Neural cell (in vitro differentiated cells): ENCODE measurements at regions not wholly inside any gene's neighbourhood (a gene's known extent, or its start where the extent isn't known, plus 50 kb on each side); places are given as distances from the start of the nearest gene placed in this dataset.

ENCODE experiments used
- H2AFZ ChIP-seq: fragments of 200-600, 300-800 bp; sonication (generic), shearing (Covaris generic); 2 replicates; pipeline ENCODE4 v1.6.0; 2014; ENCODE audit warnings: low read depth, mild to moderate bottlenecking, antibody characterized with exemption, low read length, moderate library complexity
- H3F3A ChIP-seq: fragments of 200-600 bp; shearing (Covaris generic); 2 replicates; pipeline ENCODE4 v1.6.1; 2016; ENCODE audit warnings: mild to moderate bottlenecking, moderate library complexity, mixed read lengths, antibody characterized with exemption, low read length; ENCODE audit not compliant: insufficient read depth, poor library complexity, severe bottlenecking
- H3K27ac ChIP-seq: fragments of 200-600, 300-800 bp; sonication (generic), shearing (Covaris generic); 2 replicates; pipeline ENCODE4 v1.5.1; 2014; ENCODE audit warnings: mild to moderate bottlenecking, low read length, moderate library complexity
- H3K27me3 ChIP-seq: fragments of 300-800, 200-600 bp; sonication (generic), shearing (Covaris generic); 2 replicates; pipeline ENCODE4 v1.6.0; 2014; ENCODE audit warnings: mild to moderate bottlenecking, low read depth, low read length, moderate library complexity; ENCODE audit not compliant: insufficient read depth
- H3K36me3 ChIP-seq: fragments of 300-800, 200-600 bp; sonication (generic), shearing (Covaris generic); 2 replicates; pipeline ENCODE4 v1.5.1; 2014; ENCODE audit warnings: mild to moderate bottlenecking, antibody characterized with exemption, low read length, moderate library complexity; ENCODE audit not compliant: insufficient read depth
- H3K4me2 ChIP-seq: fragments of 300-800, 200-600 bp; sonication (generic), shearing (Covaris generic); 2 replicates; pipeline ENCODE4 v1.6.0; 2014; ENCODE audit warnings: mild to moderate bottlenecking, low read length
- H3K4me3 ChIP-seq: fragments of 300-800, 200-600 bp; sonication (generic), shearing (Covaris generic); 2 replicates; pipeline ENCODE4 v1.5.1; 2014; ENCODE audit warnings: mild to moderate bottlenecking, low read length, moderate library complexity
- H3K79me2 ChIP-seq: fragments of 200-600 bp; shearing (Covaris generic); replicated peaks from 2 replicates; pipeline ENCODE4 v1.6.0; 2014; ENCODE audit warnings: mild to moderate bottlenecking, low read length, moderate library complexity; ENCODE audit not compliant: insufficient read depth
- H3K9ac ChIP-seq: fragments of 300-800, 200-600 bp; sonication (generic), shearing (Covaris generic); 2 replicates; pipeline ENCODE4 v1.6.1; 2016; ENCODE audit warnings: mild to moderate bottlenecking, low read length, mixed read lengths
- H3K9me2 ChIP-seq: fragments of 200-600 bp; shearing (Covaris generic); 2 replicates; pipeline ENCODE4 v1.6.1; 2016; ENCODE audit warnings: mild to moderate bottlenecking, low read length, mixed read lengths; ENCODE audit not compliant: insufficient read depth
- H3K9me3 ChIP-seq: fragments of 200-600, 300-800 bp; sonication (generic), shearing (Covaris generic); 2 replicates; pipeline ENCODE4 v1.6.1; 2016; ENCODE audit warnings: mild to moderate bottlenecking, mixed run types, low read length, moderate library complexity, mixed read lengths
- H4K20me1 ChIP-seq: fragments of 200-600 bp; shearing (Covaris generic); 2 replicates; pipeline ENCODE4 v1.6.1; 2016; ENCODE audit warnings: mild to moderate bottlenecking, mixed run types; ENCODE audit not compliant: insufficient read depth
- EP300 ChIP-seq: fragments of 450-650 bp; conservative IDR thresholded peaks from 2 replicates; pipeline ENCODE4 v1.6.1; 2014; ENCODE audit warnings: antibody characterized with exemption, mild to moderate bottlenecking, moderate library complexity; ENCODE audit not compliant: poor library complexity, severe bottlenecking
- EZH2 ChIP-seq: fragments of 200-600, 300-800 bp; shearing (Covaris generic), sonication (generic); IDR thresholded peaks from 2 replicates; pipeline ENCODE4 v1.6.1; 2014; ENCODE audit warnings: antibody characterized with exemption, low read length, borderline replicate concordance, mild to moderate bottlenecking; ENCODE audit not compliant: insufficient read depth, poor library complexity, severe bottlenecking
- MXI1 ChIP-seq: fragments of 450-650 bp; conservative IDR thresholded peaks from 2 replicates; pipeline ENCODE4 v1.6.1; 2014; ENCODE audit warnings: antibody characterized with exemption, mild to moderate bottlenecking; ENCODE audit not compliant: poor library complexity, severe bottlenecking
- POLR2AphosphoS5 ChIP-seq: IDR thresholded peaks from 2 replicates; pipeline ENCODE4 v1.6.1; 2012
- RAD21 ChIP-seq: fragments of 450-650 bp; conservative IDR thresholded peaks from 2 replicates; pipeline ENCODE4 v1.6.1; 2014; ENCODE audit warnings: antibody characterized with exemption, mild to moderate bottlenecking, moderate library complexity
- SMC3 ChIP-seq: fragments of 450-650 bp; conservative IDR thresholded peaks from 2 replicates; pipeline ENCODE4 v1.6.1; 2014; ENCODE audit warnings: antibody characterized with exemption, mild to moderate bottlenecking, moderate library complexity; ENCODE audit not compliant: poor library complexity
- TAF1 ChIP-seq: IDR thresholded peaks from 2 replicates; pipeline ENCODE4 v1.6.1; 2012; ENCODE audit warnings: low read depth
- TF ChIP-seq, protein P1 (sequence below): IDR thresholded peaks from 2 replicates; pipeline ENCODE4 v1.6.1; 2012; ENCODE audit warnings: borderline replicate concordance
- TF ChIP-seq, protein P2 (sequence below): fragments of 450-650 bp; IDR thresholded peaks from 2 replicates; pipeline ENCODE4 v1.5.1; 2014; ENCODE audit warnings: antibody characterized with exemption, mild to moderate bottlenecking, moderate library complexity; ENCODE audit not compliant: poor library complexity, severe bottlenecking

DNA sequence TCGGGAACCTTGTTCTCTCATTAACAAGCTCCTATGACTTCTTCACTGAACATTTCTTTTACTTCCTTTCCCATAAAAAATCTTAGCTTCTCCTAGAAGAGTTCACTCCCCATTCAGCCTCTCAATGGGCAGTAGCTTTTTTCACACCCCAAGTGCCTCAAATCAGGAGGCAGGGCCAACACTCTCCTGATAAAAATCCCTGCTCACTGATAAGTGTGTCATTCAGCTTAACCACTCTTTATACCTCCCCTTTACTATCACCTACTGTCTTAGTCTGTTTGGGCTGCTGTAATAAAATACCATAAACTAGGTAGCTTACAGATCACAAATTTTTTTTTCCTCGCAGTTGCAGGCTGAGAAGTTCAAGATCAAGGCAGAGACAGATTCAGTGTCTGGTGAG, 400.4 kb downstream of the WDR72 start:
- H3K9me3 ChIP-seq, result no peaks in the 10 kb centered on the region
- no peak overlapping the region for H3K27ac ChIP-seq
- no peak for TF ChIP-seq SMC3
- H3K4me3 ChIP-seq, result no peak overlapping the region
- no peaks in the 10 kb centered on the region for H3F3A ChIP-seq
- no peaks in the 10 kb centered on the region for H3K27me3 ChIP-seq
- no peaks in the 10 kb centered on the region for H3K36me3 ChIP-seq
- H3K4me2 ChIP-seq, result no peak overlapping the region
- H3K79me2 ChIP-seq, result no peaks in the 10 kb centered on the region
- no peak overlapping the region for H3K9ac ChIP-seq
- H4K20me1 ChIP-seq, result no peaks in the 10 kb centered on the region
- H3K9me2 ChIP-seq, result no peaks in the 10 kb centered on the region
- H2AFZ ChIP-seq, result no peak overlapping the region

DNA sequence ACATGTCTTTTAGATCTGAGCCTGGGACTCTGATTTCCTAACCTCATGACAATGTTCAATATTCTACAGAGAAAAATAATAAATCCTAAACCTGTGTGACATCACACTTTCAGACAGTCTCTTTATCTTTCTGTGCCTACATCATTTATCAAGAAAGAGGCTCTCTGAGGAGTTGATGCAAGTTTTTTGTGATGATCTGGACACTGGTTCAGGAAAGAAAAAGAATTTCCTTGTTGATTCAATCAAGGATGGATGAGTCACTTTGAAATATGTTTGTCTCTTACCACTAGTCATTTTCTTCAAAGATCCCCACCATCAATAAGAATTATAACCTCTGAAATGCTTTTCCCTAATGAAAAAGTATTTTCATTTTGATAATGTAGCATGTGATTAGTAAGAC, 404.6 kb downstream of the WDR72 start:
- no peaks in the 10 kb centered on the region for H3K27me3 ChIP-seq
- no peak overlapping the region for H3K27ac ChIP-seq
- no peak overlapping the region for H3K4me2 ChIP-seq
- H3F3A ChIP-seq, result no peaks in the 10 kb centered on the region
- no peak overlapping the region for H3K4me3 ChIP-seq
- H3K9me3 ChIP-seq, result no peaks in the 10 kb centered on the region
- H3K79me2 ChIP-seq, result no peaks in the 10 kb centered on the region
- H3K9me2 ChIP-seq, result no peaks in the 10 kb centered on the region
- H3K36me3 ChIP-seq, result no peaks in the 10 kb centered on the region
- no peak overlapping the region for H3K9ac ChIP-seq
- TF ChIP-seq SMC3 (no peak), EZH2 (no peak), TAF1 (no peak), MXI1 (no peak), EP300 (no peak), RAD21 (no peak)
- TF ChIP-seq, protein P1, sequence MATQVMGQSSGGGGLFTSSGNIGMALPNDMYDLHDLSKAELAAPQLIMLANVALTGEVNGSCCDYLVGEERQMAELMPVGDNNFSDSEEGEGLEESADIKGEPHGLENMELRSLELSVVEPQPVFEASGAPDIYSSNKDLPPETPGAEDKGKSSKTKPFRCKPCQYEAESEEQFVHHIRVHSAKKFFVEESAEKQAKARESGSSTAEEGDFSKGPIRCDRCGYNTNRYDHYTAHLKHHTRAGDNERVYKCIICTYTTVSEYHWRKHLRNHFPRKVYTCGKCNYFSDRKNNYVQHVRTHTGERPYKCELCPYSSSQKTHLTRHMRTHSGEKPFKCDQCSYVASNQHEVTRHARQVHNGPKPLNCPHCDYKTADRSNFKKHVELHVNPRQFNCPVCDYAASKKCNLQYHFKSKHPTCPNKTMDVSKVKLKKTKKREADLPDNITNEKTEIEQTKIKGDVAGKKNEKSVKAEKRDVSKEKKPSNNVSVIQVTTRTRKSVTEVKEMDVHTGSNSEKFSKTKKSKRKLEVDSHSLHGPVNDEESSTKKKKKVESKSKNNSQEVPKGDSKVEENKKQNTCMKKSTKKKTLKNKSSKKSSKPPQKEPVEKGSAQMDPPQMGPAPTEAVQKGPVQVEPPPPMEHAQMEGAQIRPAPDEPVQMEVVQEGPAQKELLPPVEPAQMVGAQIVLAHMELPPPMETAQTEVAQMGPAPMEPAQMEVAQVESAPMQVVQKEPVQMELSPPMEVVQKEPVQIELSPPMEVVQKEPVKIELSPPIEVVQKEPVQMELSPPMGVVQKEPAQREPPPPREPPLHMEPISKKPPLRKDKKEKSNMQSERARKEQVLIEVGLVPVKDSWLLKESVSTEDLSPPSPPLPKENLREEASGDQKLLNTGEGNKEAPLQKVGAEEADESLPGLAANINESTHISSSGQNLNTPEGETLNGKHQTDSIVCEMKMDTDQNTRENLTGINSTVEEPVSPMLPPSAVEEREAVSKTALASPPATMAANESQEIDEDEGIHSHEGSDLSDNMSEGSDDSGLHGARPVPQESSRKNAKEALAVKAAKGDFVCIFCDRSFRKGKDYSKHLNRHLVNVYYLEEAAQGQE, result no peak
- TF ChIP-seq, protein P2, sequence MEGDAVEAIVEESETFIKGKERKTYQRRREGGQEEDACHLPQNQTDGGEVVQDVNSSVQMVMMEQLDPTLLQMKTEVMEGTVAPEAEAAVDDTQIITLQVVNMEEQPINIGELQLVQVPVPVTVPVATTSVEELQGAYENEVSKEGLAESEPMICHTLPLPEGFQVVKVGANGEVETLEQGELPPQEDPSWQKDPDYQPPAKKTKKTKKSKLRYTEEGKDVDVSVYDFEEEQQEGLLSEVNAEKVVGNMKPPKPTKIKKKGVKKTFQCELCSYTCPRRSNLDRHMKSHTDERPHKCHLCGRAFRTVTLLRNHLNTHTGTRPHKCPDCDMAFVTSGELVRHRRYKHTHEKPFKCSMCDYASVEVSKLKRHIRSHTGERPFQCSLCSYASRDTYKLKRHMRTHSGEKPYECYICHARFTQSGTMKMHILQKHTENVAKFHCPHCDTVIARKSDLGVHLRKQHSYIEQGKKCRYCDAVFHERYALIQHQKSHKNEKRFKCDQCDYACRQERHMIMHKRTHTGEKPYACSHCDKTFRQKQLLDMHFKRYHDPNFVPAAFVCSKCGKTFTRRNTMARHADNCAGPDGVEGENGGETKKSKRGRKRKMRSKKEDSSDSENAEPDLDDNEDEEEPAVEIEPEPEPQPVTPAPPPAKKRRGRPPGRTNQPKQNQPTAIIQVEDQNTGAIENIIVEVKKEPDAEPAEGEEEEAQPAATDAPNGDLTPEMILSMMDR, result no peak
- H2AFZ ChIP-seq, result no peak overlapping the region
- H4K20me1 ChIP-seq, result no peaks in the 10 kb centered on the region

DNA sequence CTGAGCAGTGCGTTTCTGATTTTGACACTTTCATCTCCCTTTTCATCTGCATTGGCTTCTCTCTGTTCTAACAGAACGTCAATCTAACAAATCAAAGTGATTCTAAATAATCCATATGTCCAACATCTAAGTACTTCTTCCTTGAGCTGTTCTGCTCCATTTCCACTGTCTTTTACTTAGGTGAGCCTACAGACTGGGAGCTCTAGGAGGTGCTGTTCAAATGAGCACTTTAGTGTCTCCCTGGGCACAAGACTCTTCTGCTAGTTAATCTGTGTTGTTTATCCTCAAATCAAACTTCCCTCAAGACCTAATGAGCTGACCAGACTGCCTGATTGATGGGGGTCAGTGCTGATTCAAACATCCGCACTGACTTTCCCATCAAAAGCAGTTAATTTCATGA, 408.1 kb downstream of the WDR72 start:
- no peak overlapping the region for H2AFZ ChIP-seq
- no peak for TF ChIP-seq EZH2
- no peak for TF ChIP-seq EP300
- TF ChIP-seq SMC3, result no peak
- TF ChIP-seq POLR2AphosphoS5, result no peak
- TF ChIP-seq, protein P2, result no peak
- no peak for TF ChIP-seq RAD21
- TF ChIP-seq MXI1, result no peak
- TF ChIP-seq TAF1, result no peak
- TF ChIP-seq, protein P1, result no peak
- H3K27ac ChIP-seq, result no peak overlapping the region
- H3K27me3 ChIP-seq, result no peaks in the 10 kb centered on the region
- H3K9ac ChIP-seq, result no peak overlapping the region
- H3F3A ChIP-seq, result no peaks in the 10 kb centered on the region
- no peaks in the 10 kb centered on the region for H4K20me1 ChIP-seq
- H3K4me2 ChIP-seq, result no peak overlapping the region
- no peaks in the 10 kb centered on the region for H3K9me3 ChIP-seq
- H3K79me2 ChIP-seq, result no peaks in the 10 kb centered on the region
- no peaks in the 10 kb centered on the region for H3K36me3 ChIP-seq
- no peak overlapping the region for H3K4me3 ChIP-seq
- H3K9me2 ChIP-seq, result no peaks in the 10 kb centered on the region
